IMR-90 (cell line): ENCODE measurements at regions not wholly inside any gene's neighbourhood (a gene's known extent, or its start where the extent isn't known, plus 50 kb on each side); places are given as distances from the start of the nearest gene placed in this dataset.
A peak's percentile ranks its signal among the peaks of the same experiment; 100 is the strongest.
"Not testable (repeated sequence)": the region's sequence is repeated elsewhere in the genome, so short reads cannot be mapped to it uniquely, and the experiment has no call there.

Experiments used
- ATAC-seq: fragments of 200-7000 bp; cut with Tn5 transposase; 2 replicates; pipeline ENCODE4 v1.9.1; 2020; ENCODE audit warnings: low read depth, mild to moderate bottlenecking, moderate library complexity
- BruUV-seq: library from RNA; stranded (reverse); fragments of 400-500 nt; replicated peaks from 2 replicates; lab custom pipeline; 2021; lab: Mats Ljungman, UMichigan
- CTCF ChIA-PET: fragments of 300-600 bp; formaldehyde crosslinking; extraction: SDS; loops from one replicate; lab custom pipeline; 2021; ENCODE audit warnings: antibody characterized with exemption; lab: Yijun Ruan, JAX
- POLR2A ChIA-PET: fragments of 300-600 bp; sonication (Branson Sonifier 250); formaldehyde crosslinking; loops from one replicate; lab custom pipeline; 2022; ENCODE audit warnings: antibody characterized with exemption; ENCODE audit not compliant: unreplicated experiment; lab: Charles Lee
- DNase-seq: peaks from one replicate; pipeline ENCODE4 v3.0.0; 2013
- H2AFZ ChIP-seq: replicated peaks from 2 replicates; pipeline ENCODE3; 2013; ENCODE audit warnings: low read length, mild to moderate bottlenecking; ENCODE audit not compliant: poor library complexity
- H2AK5ac ChIP-seq: 2 replicates; pipeline ENCODE4 v1.6.1; 2013; ENCODE audit warnings: low read depth, low read length, inconsistent platforms
- H2AK9ac ChIP-seq: replicated peaks from 2 replicates; pipeline ENCODE3; 2013; ENCODE audit warnings: mild to moderate bottlenecking, low read depth, low read length, moderate library complexity; ENCODE audit not compliant: poor library complexity
- H2BK120ac ChIP-seq: 2 replicates; pipeline ENCODE4 v1.6.1; 2013; ENCODE audit warnings: low read depth, low read length, inconsistent platforms
- H2BK15ac ChIP-seq: 3 replicates; pipeline ENCODE4 v1.6.1; 2013; ENCODE audit warnings: low read depth, low read length, inconsistent platforms
- H2BK20ac ChIP-seq: 2 replicates; pipeline ENCODE4 v1.6.1; 2013; ENCODE audit warnings: low read depth, mild to moderate bottlenecking, inconsistent platforms, low read length, moderate library complexity
- H2BK5ac ChIP-seq: 2 replicates; pipeline ENCODE4 v1.6.1; 2013; ENCODE audit warnings: mild to moderate bottlenecking, low read depth, low read length, inconsistent platforms; ENCODE audit not compliant: poor library complexity, severe bottlenecking
- H3K14ac ChIP-seq: replicated peaks from 2 replicates; pipeline ENCODE4 v1.6.1; 2013; ENCODE audit warnings: low read depth, low read length, inconsistent platforms
- H3K18ac ChIP-seq: 2 replicates; pipeline ENCODE4 v1.6.1; 2013; ENCODE audit warnings: low read depth, low read length, control low read depth
- H3K23ac ChIP-seq: 2 replicates; pipeline ENCODE4 v1.6.1; 2013; ENCODE audit warnings: low read depth, low read length, inconsistent platforms
- H3K27ac ChIP-seq: 2 replicates; pipeline ENCODE4 v1.5.1; 2013; ENCODE audit warnings: mild to moderate bottlenecking, control low read depth, low read length; ENCODE audit not compliant: insufficient read depth
- H3K27me3 ChIP-seq: 2 replicates; pipeline ENCODE4 v1.6.1; 2013; ENCODE audit warnings: low read length; ENCODE audit not compliant: control insufficient read depth, insufficient read depth
- H3K36me3 ChIP-seq: 2 replicates; pipeline ENCODE4 v1.6.1; 2013; ENCODE audit warnings: low read length, mixed read lengths; ENCODE audit not compliant: control insufficient read depth, insufficient read depth
- H3K4ac ChIP-seq: 2 replicates; pipeline ENCODE4 v1.6.1; 2013; ENCODE audit warnings: low read depth, low read length, inconsistent platforms
- H3K4me1 ChIP-seq: 2 replicates; pipeline ENCODE4 v1.6.1; 2013; ENCODE audit warnings: low read length, mixed read lengths; ENCODE audit not compliant: control insufficient read depth, insufficient read depth
- H3K4me2 ChIP-seq: 2 replicates; pipeline ENCODE4 v1.6.1; 2013; ENCODE audit warnings: low read depth, mild to moderate bottlenecking, control low read depth, low read length, moderate library complexity
- H3K4me3 ChIP-seq: 2 replicates; pipeline ENCODE4 v1.5.1; 2013; ENCODE audit warnings: low read depth, mild to moderate bottlenecking, control low read depth, low read length, moderate library complexity; ENCODE audit not compliant: insufficient read depth
- H3K56ac ChIP-seq: 2 replicates; pipeline ENCODE4 v1.6.1; 2013; ENCODE audit warnings: low read length, inconsistent platforms; ENCODE audit not compliant: insufficient read depth; ENCODE audit errors: extremely low read depth
- H3K79me1 ChIP-seq, 2 experiments: 2 replicates each; pipeline ENCODE4 v1.6.1; 2013; ENCODE audit warnings: low read length in 2 of 2, inconsistent platforms in 1 of 2, low read depth in 1 of 2
- H3K9ac ChIP-seq: 2 replicates; pipeline ENCODE4 v1.6.1; 2013; ENCODE audit warnings: low read depth, low read length, control low read depth
- H3K9me1 ChIP-seq: 2 replicates; pipeline ENCODE4 v1.6.1; 2013; ENCODE audit warnings: low read length, inconsistent platforms; ENCODE audit not compliant: insufficient read depth
- H3K9me3 ChIP-seq: 2 replicates; pipeline ENCODE4 v1.6.1; 2013; ENCODE audit warnings: low read length; ENCODE audit not compliant: control insufficient read depth, insufficient read depth
- H4K20me1 ChIP-seq: 2 replicates; pipeline ENCODE4 v1.6.1; 2013; ENCODE audit warnings: low read length, inconsistent platforms; ENCODE audit not compliant: insufficient read depth
- H4K5ac ChIP-seq: 2 replicates; pipeline ENCODE4 v1.6.1; 2013; ENCODE audit warnings: mild to moderate bottlenecking, low read depth, low read length, control low read depth
- H4K8ac ChIP-seq, 2 experiments: 2 replicates each; pipeline ENCODE4 v1.6.1; 2013; ENCODE audit warnings: low read depth in 2 of 2, low read length in 2 of 2, control low read depth in 1 of 2, inconsistent platforms in 1 of 2
- H4K91ac ChIP-seq: 2 replicates; pipeline ENCODE4 v1.6.1; 2013; ENCODE audit warnings: low read depth, low read length, inconsistent platforms; ENCODE audit not compliant: insufficient read depth
- WGBS, 2 experiments: methylation state at CpG; one replicate each; pipeline versions ENCODE4 v1.1.5 to v1.1.7; 2013; ENCODE audit warnings: missing lambda C conversion rate in 2 of 2; ENCODE audit not compliant: insufficient read length in 1 of 2; ENCODE audit errors: extremely low coverage in 2 of 2; 5-methylcytosine and 5-hydroxymethylcytosine counted together
- dilution Hi-C: fragments of 300-500 bp; cut with HindIII; formaldehyde crosslinking; loops from one replicate; pipeline ENCODE4 v1.14.3; 2018; ENCODE audit warnings: low sequenced_read_pairs; ENCODE audit not compliant: unreplicated experiment
- in situ Hi-C: fragments of 300-500 bp; cut with MboI; formaldehyde crosslinking; loops from 3 replicates; pipeline ENCODE4 v1.14.3; 2019; ENCODE audit warnings: low sequenced_read_pairs, inconsistent platforms, mixed read lengths
- intact Hi-C: fragments of 100-400 bp; cut with micrococcal nuclease; formaldehyde crosslinking; loops from 2 replicates; pipeline ENCODE4 v1.10.0; 2022

GRCh38 chr11:71750908-71751307, 82.1 kb upstream of the DEFB108B start:
- in situ Hi-C loops, H3K4ac ChIP-seq, H3K79me1 ChIP-seq, H3K23ac ChIP-seq, H3K27me3 ChIP-seq, H3K56ac ChIP-seq, H2BK5ac ChIP-seq, CTCF ChIA-PET, H3K4me2 ChIP-seq, H3K9ac ChIP-seq, H2BK120ac ChIP-seq, DNase-seq, H2BK15ac ChIP-seq, H3K9me1 ChIP-seq, dilution Hi-C loops, H4K5ac ChIP-seq, H2AK9ac ChIP-seq, H2AFZ ChIP-seq, BruUV-seq, ATAC-seq, H3K4me3 ChIP-seq, H4K91ac ChIP-seq, H2BK20ac ChIP-seq, H3K18ac ChIP-seq, H3K14ac ChIP-seq, POLR2A ChIA-PET, H4K8ac ChIP-seq, H3K36me3 ChIP-seq, intact Hi-C loops, H3K4me1 ChIP-seq, H3K27ac ChIP-seq, H2AK5ac ChIP-seq, H3K9me3 ChIP-seq, H4K20me1 ChIP-seq: not testable (repeated sequence)
- no CpG with 5 or more reads among the region's 11 CpGs for WGBS, 2 experiments

- dilution Hi-C loops, intact Hi-C loops, H3K9ac ChIP-seq, H3K79me1 ChIP-seq, in situ Hi-C loops, H2BK15ac ChIP-seq, H3K56ac ChIP-seq, H3K9me3 ChIP-seq, BruUV-seq, H2AK5ac ChIP-seq, H2BK120ac ChIP-seq, ATAC-seq, POLR2A ChIA-PET, H3K36me3 ChIP-seq, H3K14ac ChIP-seq, H2AFZ ChIP-seq, H3K4me3 ChIP-seq, H4K5ac ChIP-seq, H2BK20ac ChIP-seq, H3K23ac ChIP-seq, H2BK5ac ChIP-seq, H3K4ac ChIP-seq, H3K27ac ChIP-seq, H3K18ac ChIP-seq, H4K8ac ChIP-seq, CTCF ChIA-PET, H4K20me1 ChIP-seq, H2AK9ac ChIP-seq, H3K9me1 ChIP-seq, H4K91ac ChIP-seq, H3K4me1 ChIP-seq, DNase-seq: not testable (repeated sequence)
- Histone ChIP-seq H3K4me2 (peak overlapping the region; percentile 13; the same call in 1 of the 2 replicates), H3K27me3 (peaks cover 15% of the 10 kb centered on the region)
- 0% methylated on average over 1 of the region's 20 CpGs; no CpG with 5 or more reads in 1 of the 2 experiments for WGBS, 2 experiments
Measured at GRCh38 chr11:71764695-71765491, 68.1 kb upstream of the DEFB108B start.
